HCT116 (cell line): ENCODE measurements at regions not wholly inside any gene's neighbourhood (a gene's known extent, or its start where the extent isn't known, plus 50 kb on each side); places are given as distances from the start of the nearest gene placed in this dataset.

ENCODE experiments used
- ATAC-seq: fragments of 200-7000 bp; cut with Tn5 transposase; 2 replicates; pipeline ENCODE4 v1.9.1; 2020; ENCODE audit warnings: mild to moderate bottlenecking, moderate library complexity
- BruUV-seq: library from RNA; stranded (reverse); fragments of 400-500 nt; replicated peaks from 2 replicates; lab custom pipeline; 2021; lab: Mats Ljungman, UMichigan
- CTCF ChIA-PET: fragments of 300-600 bp; sonication (Branson Sonifier 250); formaldehyde crosslinking; loops from one replicate; lab custom pipeline; 2021; ENCODE audit warnings: antibody characterized with exemption; lab: Charles Lee
- POLR2A ChIA-PET: fragments of 300-600, 350-600 bp; sonication (Branson Sonifier 250); formaldehyde crosslinking; loops from one replicate; lab custom pipeline; 2021; ENCODE audit warnings: antibody characterized with exemption; lab: Charles Lee
- RAD21 ChIA-PET, 2 experiments: fragments of 300-600 bp; sonication (Branson Sonifier 250); formaldehyde crosslinking; loops; one replicate each; lab custom pipeline; 2023; ENCODE audit warnings: low total read pairs in 2 of 2; ENCODE audit not compliant: uncharacterized antibody in 2 of 2, unreplicated experiment in 2 of 2, low non-redundant PET in 1 of 2; lab: Charles Lee
- DNase-seq: peaks from one replicate; pipeline ENCODE4 v3.0.0-alpha.2; 2010; ENCODE audit warnings: low read depth, low spot score
- H2AFZ ChIP-seq: fragments of 200-600 bp; shearing (Covaris generic), sonication (generic); 2 replicates; pipeline ENCODE4 v1.6.1; 2017; ENCODE audit warnings: low read depth, mixed run types, mixed read lengths, antibody characterized with exemption, low read length; ENCODE audit not compliant: poor library complexity, severe bottlenecking
- H3K27ac ChIP-seq: 2 replicates; pipeline ENCODE4 v1.5.1; 2012; ENCODE audit warnings: low read depth, low read length
- H3K27me3 ChIP-seq: fragments of 200-600 bp; sonication (generic); 2 replicates; pipeline ENCODE4 v1.6.1; 2016; ENCODE audit warnings: mixed run types, low read length, mixed read lengths; ENCODE audit not compliant: insufficient read depth
- H3K36me3 ChIP-seq, 2 experiments: fragments of 200-500 bp in 1 of 2; fragments of 200-600 bp in 1 of 2; sonication (Bioruptor generic) in 1 of 2; sonication (generic) in 1 of 2; 2 replicates each; pipeline versions ENCODE4 v1.5.1 to v1.6.1; 2014 to 2016; ENCODE audit warnings: low read length in 2 of 2, inconsistent platforms in 1 of 2, mixed read lengths in 1 of 2, mixed run types in 1 of 2; ENCODE audit not compliant: insufficient read depth in 2 of 2, control insufficient read depth in 1 of 2
- H3K4me1 ChIP-seq, 2 experiments: fragments of 200-600 bp in 1 of 2; sonication (generic) in 1 of 2; 2 replicates each; pipeline versions ENCODE4 v1.5.1 to v1.6.1; 2012 to 2017; ENCODE audit warnings: low read length in 2 of 2, inconsistent platforms in 1 of 2, mild to moderate bottlenecking in 1 of 2, mixed read lengths in 1 of 2, mixed run types in 1 of 2, moderate library complexity in 1 of 2; ENCODE audit not compliant: insufficient read depth in 2 of 2, control insufficient read depth in 1 of 2
- H3K4me2 ChIP-seq: fragments of 200-600 bp; sonication (generic); 2 replicates; pipeline ENCODE4 v1.6.1; 2017; ENCODE audit warnings: mixed run types, low read length, mixed read lengths
- H3K4me3 ChIP-seq, 2 experiments: fragments of 200-600 bp in 1 of 2; sonication (generic) in 1 of 2; replicated peaks in 1 of 2; 2 replicates each; pipeline ENCODE4 v1.5.1; 2011 to 2016; ENCODE audit warnings: low read length in 2 of 2, control low read depth in 1 of 2, low read depth in 1 of 2, mild to moderate bottlenecking in 1 of 2, mixed read lengths in 1 of 2, mixed run types in 1 of 2
- H3K79me2 ChIP-seq: fragments of 200-600 bp; sonication (generic); 2 replicates; pipeline ENCODE4 v1.6.1; 2017; ENCODE audit warnings: mild to moderate bottlenecking, mixed run types, low read length, moderate library complexity, mixed read lengths; ENCODE audit not compliant: insufficient read depth
- H3K9ac ChIP-seq: fragments of 200-600 bp; sonication (generic); 2 replicates; pipeline ENCODE4 v1.6.1; 2016; ENCODE audit warnings: low read length, mixed read lengths
- H3K9me2 ChIP-seq: fragments of 200-600 bp; sonication (generic), shearing (Covaris generic); 2 replicates; pipeline ENCODE4 v1.6.1; 2017; ENCODE audit warnings: mixed run types, mild to moderate bottlenecking, moderate library complexity; ENCODE audit not compliant: insufficient read depth
- H3K9me3 ChIP-seq, 2 experiments: fragments of 200-500 bp in 1 of 2; fragments of 200-600 bp in 1 of 2; sonication (Bioruptor generic) in 1 of 2; sonication (generic) in 1 of 2; 2 replicates each; pipeline ENCODE4 v1.6.1; 2014 to 2017; ENCODE audit warnings: low read length in 2 of 2, mixed read lengths in 2 of 2, inconsistent platforms in 1 of 2, low read depth in 1 of 2, mild to moderate bottlenecking in 1 of 2, mixed run types in 1 of 2, moderate library complexity in 1 of 2; ENCODE audit not compliant: control insufficient read depth in 1 of 2, insufficient read depth in 1 of 2
- H4K20me1 ChIP-seq: fragments of 200-600 bp; sonication (generic), shearing (Covaris generic); 2 replicates; pipeline ENCODE4 v1.6.1; 2017; ENCODE audit warnings: mixed run types, mild to moderate bottlenecking, moderate library complexity; ENCODE audit not compliant: insufficient read depth
- ATF3 ChIP-seq: IDR thresholded peaks from 2 replicates; pipeline ENCODE4 v1.6.1; 2012
- CTCF ChIP-seq, 3 experiments: fragments of 200-600 bp in 1 of 3; sonication (generic) in 1 of 3; IDR thresholded peaks in 2 of 3; conservative IDR thresholded peaks in 1 of 3; 2 replicates each; pipeline ENCODE4 v1.5.1; 2012 to 2017; ENCODE audit warnings: low read depth in 2 of 3, low read length in 2 of 3, antibody characterized with exemption in 1 of 3, borderline replicate concordance in 1 of 3, control low read depth in 1 of 3, mild to moderate bottlenecking in 1 of 3, mixed read lengths in 1 of 3, mixed run types in 1 of 3, moderate library complexity in 1 of 3; ENCODE audit not compliant: insufficient read depth in 1 of 3
- EGR1 ChIP-seq: IDR thresholded peaks from 2 replicates; pipeline ENCODE4 v1.6.1; 2012; ENCODE audit warnings: low read depth
- EZH2 ChIP-seq: fragments of 200-600 bp; sonication (generic); IDR thresholded peaks from 2 replicates; pipeline ENCODE4 v1.6.1; 2017; ENCODE audit warnings: antibody characterized with exemption, mixed run types
- FOSL1 ChIP-seq: IDR thresholded peaks from 2 replicates; pipeline ENCODE4 v1.6.1; 2012; ENCODE audit warnings: low read depth
- JUND ChIP-seq: IDR thresholded peaks from 2 replicates; pipeline ENCODE4 v1.6.1; 2012
- SIN3A ChIP-seq: IDR thresholded peaks from 2 replicates; pipeline ENCODE4 v1.6.1; 2012; ENCODE audit warnings: low read depth
- intact Hi-C: fragments of 100-400 bp; cut with micrococcal nuclease; formaldehyde crosslinking; loops from 2 replicates; pipeline ENCODE4 v1.10.0; 2022

GRCh38 chr10:4147245-4147644 lies 362.2 kb upstream of the KLF6 start:
- RAD21 ChIA-PET = no interaction called here
- CTCF ChIA-PET = no interaction called here
- no peak overlapping the region for H3K27ac ChIP-seq
- no TSS peak for BruUV-seq
- no peaks in the 10 kb centered on the region for H3K9me2 ChIP-seq
- no peak for DNase-seq
- H3K79me2 ChIP-seq = no peaks in the 10 kb centered on the region
- no peak for ATAC-seq
- H3K9me3 ChIP-seq = no peaks in the 10 kb centered on the region
- POLR2A ChIA-PET = no interaction called here
- H3K36me3 ChIP-seq = no peaks in the 10 kb centered on the region
- H4K20me1 ChIP-seq = no peaks in the 10 kb centered on the region
- peaks cover 0 to 14% of the 10 kb centered on the region in 2 experiments; a peak in 3 of 4 replicates for H3K4me1 ChIP-seq
- no peak for TF ChIP-seq SIN3A
- no peak for TF ChIP-seq CTCF (IDR thresholded peaks at IDR 0.05 in 2 of 3, conservative IDR thresholded peaks at IDR 0.05 in 1 of 3; ENCODE audit: borderline replicate concordance in 1 of 3, insufficient read depth in 1 of 3, low read depth in 2 of 3, low read length in 2 of 3)
- no peak for TF ChIP-seq EZH2
- no peak for TF ChIP-seq EGR1
- no peak overlapping the region for H3K4me3 ChIP-seq
- intact Hi-C loops = no loop called here
- H2AFZ ChIP-seq = no peak overlapping the region
- no peak overlapping the region for H3K9ac ChIP-seq
- H3K27me3 ChIP-seq = no peaks in the 10 kb centered on the region
- no peak overlapping the region for H3K4me2 ChIP-seq

GRCh38 chr10:4144817-4145216 lies 359.8 kb upstream of the KLF6 start:
- no peaks in the 10 kb centered on the region for H3K36me3 ChIP-seq
- H3K27ac ChIP-seq = no peak overlapping the region
- H3K9me3 ChIP-seq = no peaks in the 10 kb centered on the region; a peak in 1 of 4 replicates
- no TSS peak for BruUV-seq
- no peaks in the 10 kb centered on the region for H3K79me2 ChIP-seq
- ChIA-PET RAD21 (no interaction called here), POLR2A (no interaction called here), CTCF (no interaction called here)
- no peak overlapping the region for H3K9ac ChIP-seq
- H3K27me3 ChIP-seq = no peaks in the 10 kb centered on the region
- ATAC-seq (peak; percentile 60), DNase-seq (no peak)
- H3K9me2 ChIP-seq = no peaks in the 10 kb centered on the region
- peaks cover 0 to 14% of the 10 kb centered on the region in 2 experiments; a peak in 3 of 4 replicates for H3K4me1 ChIP-seq
- TF ChIP-seq JUND (peak; percentile 64), FOSL1 (peak; percentile 47; the same call in 1 of the 2 replicates), ATF3 (no peak)
- peak overlapping the region; percentile 32 for H3K4me2 ChIP-seq
- H2AFZ ChIP-seq = peak overlapping the region; percentile 97
- H4K20me1 ChIP-seq = no peaks in the 10 kb centered on the region
- H3K4me3 ChIP-seq = no peak overlapping the region
- intact Hi-C loops = no loop called here
